Endodermal cell (in vitro differentiated cells): ENCODE measurements at regions not wholly inside any gene's neighbourhood (a gene's known extent, or its start where the extent isn't known, plus 50 kb on each side); places are given as distances from the start of the nearest gene placed in this dataset.

Experiments used
- DNase-seq: peaks from one replicate; pipeline ENCODE4 v3.0.0-alpha.2; 2017
- H3K27ac ChIP-seq: 2 replicates; pipeline ENCODE4 v1.5.1; 2013; ENCODE audit warnings: mild to moderate bottlenecking, low read depth, low read length, moderate library complexity
- H3K27me3 ChIP-seq: 2 replicates; pipeline ENCODE4 v1.6.1; 2013; ENCODE audit warnings: mild to moderate bottlenecking, low read length, moderate library complexity; ENCODE audit not compliant: insufficient read depth, control insufficient read depth, poor library complexity, severe bottlenecking
- H3K36me3 ChIP-seq: 2 replicates; pipeline ENCODE4 v1.7.0; 2013; ENCODE audit warnings: mild to moderate bottlenecking, low read length, moderate library complexity; ENCODE audit not compliant: control insufficient read depth, insufficient read depth
- H3K4me1 ChIP-seq: one replicate; pipeline ENCODE4 v1.7.0; 2013; ENCODE audit warnings: low read length; ENCODE audit not compliant: control insufficient read depth, insufficient read depth
- H3K4me3 ChIP-seq: 2 replicates; pipeline ENCODE4 v1.5.1; 2013; ENCODE audit warnings: mild to moderate bottlenecking, low read length, moderate library complexity
- H3K9ac ChIP-seq: 2 replicates; pipeline ENCODE4 v1.6.1; 2013; ENCODE audit warnings: mild to moderate bottlenecking, low read length, moderate library complexity; ENCODE audit not compliant: poor library complexity, severe bottlenecking; ENCODE audit errors: extremely low read depth
- H3K9me3 ChIP-seq: 2 replicates; pipeline ENCODE4 v1.6.1; 2013; ENCODE audit warnings: mild to moderate bottlenecking, low read length, moderate library complexity; ENCODE audit not compliant: control insufficient read depth
- H3K27ac Mint-ChIP-seq: 2 replicates; pipeline ENCODE4 v1.8.0; 2020; ENCODE audit warnings: mixed read lengths
- H3K27me3 Mint-ChIP-seq: 2 replicates; pipeline ENCODE4 v1.8.0; 2021; ENCODE audit warnings: mild to moderate bottlenecking, mixed read lengths; ENCODE audit not compliant: insufficient read depth
- H3K36me3 Mint-ChIP-seq: 2 replicates; pipeline ENCODE4 v1.8.0; 2020; ENCODE audit warnings: low read depth, mixed read lengths
- H3K4me1 Mint-ChIP-seq: 2 replicates; pipeline ENCODE4 v1.8.0; 2020; ENCODE audit warnings: mixed read lengths
- H3K4me3 Mint-ChIP-seq: 2 replicates; pipeline ENCODE4 v1.8.0; 2020; ENCODE audit warnings: mild to moderate bottlenecking, moderate library complexity, mixed read lengths
- H3K9me3 Mint-ChIP-seq: 2 replicates; pipeline ENCODE4 v1.8.0; 2020; ENCODE audit warnings: mild to moderate bottlenecking, mixed read lengths
- CTCF ChIP-seq: fragments of 200-600 bp; sonication (generic); conservative IDR thresholded peaks from 2 replicates; pipeline ENCODE4 v1.5.0; 2021; ENCODE audit warnings: antibody characterized with exemption, mild to moderate bottlenecking
- WGBS, 2 experiments: methylation state at CpG; one replicate each; pipeline versions ENCODE4 v1.1.5 to v1.1.7; 2013; ENCODE audit warnings: missing lambda C conversion rate in 2 of 2, mixed read lengths in 1 of 2; ENCODE audit not compliant: insufficient coverage in 1 of 2, insufficient read length in 1 of 2; 5-methylcytosine and 5-hydroxymethylcytosine counted together

- 65% methylated on average over 1 of the region's 1 CpG; no CpG with 5 or more reads in 1 of the 2 experiments for WGBS, 2 experiments
- Histone ChIP-seq H3K4me3 (no peak overlapping the region), H3K27me3 (no peaks in the 10 kb centered on the region), H3K9ac (no peak overlapping the region), H3K9me3 (no peaks in the 10 kb centered on the region), H3K4me1 (peaks cover 4% of the 10 kb centered on the region), H3K27ac (no peak overlapping the region), H3K36me3 (no peaks in the 10 kb centered on the region)
- no peaks in the 10 kb centered on the region for H3K36me3 Mint-ChIP-seq
- H3K9me3 Mint-ChIP-seq, result no peaks in the 10 kb centered on the region
- H3K4me3 Mint-ChIP-seq, result no peak overlapping the region
- TF ChIP-seq CTCF, result no peak
- H3K27ac Mint-ChIP-seq, result no peak overlapping the region
- H3K4me1 Mint-ChIP-seq, result peaks cover 14% of the 10 kb centered on the region
- no peaks in the 10 kb centered on the region for H3K27me3 Mint-ChIP-seq
- DNase-seq, result no peak
Observed at GRCh38 chr2:145724311-145724898, 1204.5 kb upstream of the ZEB2 start.

GRCh38 chr2:145723872-145724271, 1204.0 kb upstream of the ZEB2 start:
- H3K9ac ChIP-seq, result no peak overlapping the region
- no peaks in the 10 kb centered on the region for H3K9me3 ChIP-seq
- no peaks in the 10 kb centered on the region for H3K36me3 Mint-ChIP-seq
- WGBS, 2 experiments, result 94 to 96% methylated on average over 4 to 5 of the region's 5 CpGs
- no peak overlapping the region for H3K27ac Mint-ChIP-seq
- no peaks in the 10 kb centered on the region for H3K27me3 Mint-ChIP-seq
- TF ChIP-seq CTCF, result no peak
- no peak overlapping the region for H3K27ac ChIP-seq
- H3K4me3 ChIP-seq, result no peak overlapping the region
- no peak overlapping the region for H3K4me3 Mint-ChIP-seq
- H3K27me3 ChIP-seq, result no peaks in the 10 kb centered on the region
- H3K9me3 Mint-ChIP-seq, result no peaks in the 10 kb centered on the region
- peaks cover 14% of the 10 kb centered on the region for H3K4me1 Mint-ChIP-seq
- no peak for DNase-seq
- peaks cover 4% of the 10 kb centered on the region for H3K4me1 ChIP-seq
- H3K36me3 ChIP-seq, result no peaks in the 10 kb centered on the region

- Mint-ChIP-seq H3K4me1 (peaks cover 14% of the 10 kb centered on the region), H3K27me3 (no peaks in the 10 kb centered on the region), H3K36me3 (no peaks in the 10 kb centered on the region), H3K9me3 (no peaks in the 10 kb centered on the region), H3K27ac (no peak overlapping the region), H3K4me3 (no peak overlapping the region)
- Histone ChIP-seq H3K27me3 (no peaks in the 10 kb centered on the region), H3K36me3 (no peaks in the 10 kb centered on the region), H3K4me1 (peaks cover 2% of the 10 kb centered on the region), H3K9ac (no peak overlapping the region), H3K9me3 (no peaks in the 10 kb centered on the region), H3K4me3 (no peak overlapping the region), H3K27ac (no peak overlapping the region)
- 100% methylated on average over 1 of the region's 1 CpG; no CpG with 5 or more reads in 1 of the 2 experiments for WGBS, 2 experiments
- no peak for TF ChIP-seq CTCF
- no peak for DNase-seq
Observed at GRCh38 chr2:145721681-145722080, 1201.8 kb upstream of the ZEB2 start.
